H7 (cell line): ENCODE measurements at regions not wholly inside any gene's neighbourhood (a gene's known extent, or its start where the extent isn't known, plus 50 kb on each side); places are given as distances from the start of the nearest gene placed in this dataset.

Source experiments
- DNase-seq: peaks from one replicate; pipeline ENCODE4 v3.0.0; 2012
- H3K27me3 ChIP-seq: 2 replicates; pipeline ENCODE4 v1.6.0; 2011; ENCODE audit warnings: mild to moderate bottlenecking, low read length; ENCODE audit not compliant: control insufficient read depth, insufficient read depth
- H3K36me3 ChIP-seq: replicated peaks from 2 replicates; pipeline ENCODE4 v1.5.1; 2011; ENCODE audit warnings: low read length; ENCODE audit not compliant: control insufficient read depth, insufficient read depth
- H3K4me3 ChIP-seq: 2 replicates; pipeline ENCODE4 v1.5.1; 2011; ENCODE audit warnings: low read depth, mild to moderate bottlenecking, control low read depth, low read length, moderate library complexity; ENCODE audit not compliant: insufficient read depth

DNA sequence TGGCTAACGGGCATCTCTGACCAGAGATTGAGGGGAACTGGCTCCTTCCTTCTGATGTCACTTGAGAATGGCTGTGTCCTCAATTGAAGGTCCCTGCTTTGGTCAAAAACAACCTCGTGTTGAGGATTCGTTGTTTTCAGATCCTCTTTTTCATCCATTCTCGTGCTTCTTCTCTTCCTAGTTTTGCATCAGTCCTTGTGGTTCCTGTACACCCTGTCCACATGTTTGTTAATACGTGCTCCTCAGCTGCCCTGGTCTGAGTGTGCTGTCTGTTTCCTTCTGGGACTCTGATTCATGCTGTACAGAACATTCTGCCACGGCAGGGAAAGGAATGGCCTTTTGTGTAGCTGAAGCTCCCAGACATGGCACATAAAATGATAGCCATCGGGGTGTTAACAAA, 863.2 kb upstream of the GOT2 start:
- Histone ChIP-seq H3K4me3 (no peak overlapping the region), H3K27me3 (no peaks in the 10 kb centered on the region), H3K36me3 (no peaks in the 10 kb centered on the region)
- DNase-seq = no peak

GRCh38 chr16:59596693-59597092, 862.6 kb upstream of the GOT2 start:
- Histone ChIP-seq H3K36me3 (no peaks in the 10 kb centered on the region), H3K27me3 (no peaks in the 10 kb centered on the region), H3K4me3 (no peak overlapping the region)
- no peak for DNase-seq

DNA sequence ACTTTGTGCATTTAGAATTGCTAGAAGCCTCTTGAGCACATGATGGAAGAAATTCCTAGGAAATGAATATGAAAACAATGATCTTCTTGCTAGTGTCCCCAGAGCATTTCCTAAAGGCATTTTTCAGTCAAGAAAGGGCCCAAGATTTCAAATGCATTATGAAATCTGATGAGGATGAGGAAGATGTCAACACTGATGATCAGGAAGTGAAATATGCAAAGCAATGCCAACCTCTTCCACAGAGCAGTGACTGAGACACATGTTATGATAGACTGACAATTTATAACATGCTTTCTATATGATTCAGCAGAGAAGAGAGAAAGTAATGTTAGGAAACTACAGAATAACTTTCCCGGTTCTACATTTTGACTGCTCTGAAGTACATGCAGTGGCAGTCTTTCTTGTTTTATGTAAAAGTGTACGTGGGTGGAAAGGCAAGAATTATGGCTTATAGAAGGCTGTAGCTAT, 859.1 kb upstream of the GOT2 start:
- H3K4me3 ChIP-seq = no peak overlapping the region
- no peaks in the 10 kb centered on the region for H3K27me3 ChIP-seq
- no peaks in the 10 kb centered on the region for H3K36me3 ChIP-seq
- no peak for DNase-seq

DNA sequence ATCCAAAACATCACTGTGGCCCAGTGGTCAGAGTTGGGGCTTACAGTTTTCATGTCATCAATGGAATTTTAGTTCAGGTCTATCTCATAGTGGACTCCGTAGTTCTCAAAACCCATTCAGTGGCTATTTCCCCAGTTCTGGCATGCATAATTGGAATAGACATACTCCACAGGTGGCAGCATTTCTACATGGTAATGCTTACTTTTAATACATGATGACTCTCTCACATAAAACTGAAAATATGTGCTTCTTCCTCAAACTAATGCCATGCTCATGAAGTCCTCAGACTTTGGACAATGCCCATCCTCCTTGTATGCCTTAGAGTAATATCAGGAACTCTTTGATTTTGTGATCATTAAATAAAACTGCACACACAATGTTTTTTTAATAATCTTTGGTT, 857.4 kb upstream of the GOT2 start:
- no peaks in the 10 kb centered on the region for H3K36me3 ChIP-seq
- no peaks in the 10 kb centered on the region for H3K27me3 ChIP-seq
- no peak overlapping the region for H3K4me3 ChIP-seq
- no peak for DNase-seq

DNA sequence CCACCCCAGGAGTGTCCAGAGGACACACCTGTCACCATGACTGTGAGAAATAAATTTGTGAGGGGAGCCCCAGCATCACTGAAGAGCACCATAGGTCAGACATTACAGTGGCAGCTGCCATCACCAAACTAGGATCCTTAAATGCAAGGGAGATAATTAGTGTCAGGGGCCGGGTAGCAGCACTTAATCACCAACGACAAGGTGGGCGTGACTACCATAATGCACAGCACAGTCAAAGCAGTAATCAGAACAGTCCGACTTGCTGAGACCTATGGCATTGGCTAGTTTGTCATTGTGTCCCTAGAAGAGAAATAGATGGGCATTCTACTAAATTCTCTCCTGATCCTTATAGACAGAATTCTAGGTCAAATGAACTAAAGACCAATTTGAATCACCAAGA, 856.7 kb upstream of the GOT2 start:
- Histone ChIP-seq H3K36me3 (no peaks in the 10 kb centered on the region), H3K4me3 (no peak overlapping the region), H3K27me3 (no peaks in the 10 kb centered on the region)
- no peak for DNase-seq

GRCh38 chr16:59586331-59586730, 852.2 kb upstream of the GOT2 start:
- H3K27me3 ChIP-seq = no peaks in the 10 kb centered on the region
- no peak for DNase-seq
- H3K36me3 ChIP-seq = no peaks in the 10 kb centered on the region
- H3K4me3 ChIP-seq = no peak overlapping the region

GRCh38 chr16:59574296-59574695, 840.2 kb upstream of the GOT2 start:
- H3K36me3 ChIP-seq = no peaks in the 10 kb centered on the region
- DNase-seq = no peak
- no peaks in the 10 kb centered on the region for H3K27me3 ChIP-seq
- H3K4me3 ChIP-seq = no peak overlapping the region

DNA sequence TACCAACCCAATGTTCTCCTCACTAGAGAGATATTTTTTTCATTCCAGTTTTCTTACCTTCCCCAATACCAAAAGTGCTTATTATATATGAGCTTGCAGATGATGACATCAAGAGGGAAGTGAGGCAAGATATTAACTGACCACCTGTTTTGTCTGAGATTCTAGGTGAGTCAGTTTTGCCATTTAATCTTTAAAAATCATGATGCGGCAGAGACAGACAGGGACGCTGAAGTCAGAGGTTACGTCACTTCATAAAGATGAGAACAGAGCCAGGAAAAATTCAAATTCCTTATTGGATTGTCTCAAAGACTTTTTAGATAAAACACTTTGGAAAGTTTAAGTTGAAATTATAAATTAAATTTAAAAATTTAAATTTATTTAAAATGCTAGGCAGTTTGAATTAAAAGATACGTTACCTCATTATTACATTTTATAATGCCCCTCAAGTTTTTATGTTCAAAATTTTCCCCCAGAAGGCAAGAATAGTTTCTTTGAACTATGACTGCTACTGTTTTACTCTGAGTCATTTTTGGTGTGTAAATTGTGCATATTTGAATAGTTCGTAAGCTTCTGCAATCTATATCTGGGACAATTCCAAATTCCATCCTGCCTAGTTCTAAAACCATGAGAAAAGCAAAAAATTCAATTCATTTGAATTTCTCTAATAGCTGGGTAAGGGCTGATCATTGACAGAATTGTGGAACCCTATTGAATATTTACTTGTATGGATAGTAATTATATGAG, 839.6 kb upstream of the GOT2 start:
- Histone ChIP-seq H3K27me3 (no peaks in the 10 kb centered on the region), H3K36me3 (no peaks in the 10 kb centered on the region), H3K4me3 (no peak overlapping the region)
- DNase-seq = no peak

GRCh38 chr16:59567496-59567895, 833.4 kb upstream of the GOT2 start:
- H3K4me3 ChIP-seq = no peak overlapping the region
- no peaks in the 10 kb centered on the region for H3K27me3 ChIP-seq
- DNase-seq = peak; percentile 37
- H3K36me3 ChIP-seq = no peaks in the 10 kb centered on the region

DNA sequence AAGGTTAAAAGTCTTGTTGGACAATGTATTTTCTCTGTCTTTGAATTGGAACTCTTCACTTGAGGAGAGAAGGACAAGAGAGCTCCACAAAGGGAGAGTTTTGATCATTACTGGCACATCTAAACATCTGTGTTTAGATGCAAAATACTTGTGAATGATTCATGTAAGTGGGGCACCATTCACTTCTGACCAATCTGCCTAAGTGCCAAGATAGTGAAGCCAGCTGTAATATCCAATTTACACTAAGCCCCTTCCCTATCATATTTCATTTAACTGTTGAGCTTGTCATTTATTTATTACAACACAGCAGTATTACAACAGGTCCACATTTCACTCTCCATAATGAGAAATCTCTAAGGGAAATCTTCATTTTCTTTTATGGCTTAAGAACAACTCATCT, 832.3 kb upstream of the GOT2 start:
- H3K36me3 ChIP-seq = no peaks in the 10 kb centered on the region
- H3K4me3 ChIP-seq = no peak overlapping the region
- no peak for DNase-seq

GRCh38 chr16:59558679-59559078, 824.6 kb upstream of the GOT2 start:
- Histone ChIP-seq H3K27me3 (no peaks in the 10 kb centered on the region), H3K36me3 (no peaks in the 10 kb centered on the region), H3K4me3 (no peak overlapping the region)
- DNase-seq = no peak

More for the DNA sequence above, 832.3 kb upstream of the GOT2 start:
- H3K27me3 ChIP-seq = no peaks in the 10 kb centered on the region

DNA sequence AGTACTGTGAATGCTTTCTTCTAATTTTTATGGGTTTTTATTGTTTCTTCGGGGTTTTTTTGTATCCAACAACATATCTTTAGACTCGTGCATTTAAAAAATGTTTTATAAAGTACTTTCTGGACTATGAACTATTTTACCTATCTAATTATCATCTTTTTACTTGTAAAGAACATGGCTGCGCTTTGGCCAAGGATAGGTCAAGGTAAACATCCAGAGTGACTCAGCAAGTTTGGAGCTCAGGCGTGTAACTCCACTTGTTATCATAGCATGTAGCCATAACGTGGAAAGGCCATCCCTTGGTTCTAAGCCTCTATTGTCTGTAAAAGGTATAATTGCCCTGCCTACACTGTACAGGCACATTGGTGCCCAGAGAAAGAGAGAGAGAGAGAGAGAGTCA, 818.0 kb upstream of the GOT2 start:
- H3K27me3 ChIP-seq = no peaks in the 10 kb centered on the region
- no peaks in the 10 kb centered on the region for H3K36me3 ChIP-seq
- no peak for DNase-seq
- H3K4me3 ChIP-seq = no peak overlapping the region

- Histone ChIP-seq H3K4me3 (no peak overlapping the region), H3K27me3 (no peaks in the 10 kb centered on the region), H3K36me3 (no peaks in the 10 kb centered on the region)
- DNase-seq = no peak
Observed at GRCh38 chr16:59545721-59546120, 811.6 kb upstream of the GOT2 start.

DNA sequence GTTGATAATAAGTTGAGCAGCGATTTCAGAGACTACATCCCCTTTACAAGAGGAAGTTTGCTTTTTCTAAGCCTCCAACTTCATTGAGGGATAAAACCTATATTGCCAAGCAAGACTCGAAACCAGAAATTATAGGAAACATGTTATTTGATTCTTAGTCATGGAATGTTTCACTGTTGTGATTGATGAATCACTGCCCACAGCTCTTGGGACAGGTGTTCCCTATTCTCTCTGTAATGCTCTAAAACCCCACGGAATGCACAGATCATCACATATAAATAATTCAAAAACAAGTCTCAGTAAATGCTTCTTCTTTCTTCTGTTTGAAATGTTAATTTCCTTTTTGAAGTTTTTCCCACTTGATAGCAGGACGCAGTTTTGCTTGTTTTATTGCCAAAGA, 809.5 kb upstream of the GOT2 start:
- Histone ChIP-seq H3K4me3 (no peak overlapping the region), H3K36me3 (no peaks in the 10 kb centered on the region), H3K27me3 (no peaks in the 10 kb centered on the region)
- no peak for DNase-seq

GRCh38 chr16:59540621-59541020, 806.5 kb upstream of the GOT2 start:
- Histone ChIP-seq H3K27me3 (no peaks in the 10 kb centered on the region), H3K36me3 (no peaks in the 10 kb centered on the region), H3K4me3 (no peak overlapping the region)
- no peak for DNase-seq

GRCh38 chr16:59535298-59535697, 801.2 kb upstream of the GOT2 start:
- H3K4me3 ChIP-seq = no peak overlapping the region
- H3K36me3 ChIP-seq = no peaks in the 10 kb centered on the region
- DNase-seq = no peak

More at GRCh38 chr16:59535298-59535697, 801.2 kb upstream of the GOT2 start:
- no peaks in the 10 kb centered on the region for H3K27me3 ChIP-seq
